Heart left ventricle (tissue), 13 donors: ENCODE measurements at regions not wholly inside any gene's neighbourhood (a gene's known extent, or its start where the extent isn't known, plus 50 kb on each side); places are given as distances from the start of the nearest gene placed in this dataset.

Experiments used
- POLR2A ChIP-seq, 2 donors: fragments of 450-650 bp; IDR thresholded peaks; one replicate each; pipeline ENCODE4 v1.6.1; 2017; ENCODE audit warnings: antibody characterized with exemption in 2 of 2, mild to moderate bottlenecking in 2 of 2, moderate library complexity in 2 of 2
- TF ChIP-seq, protein P1 (sequence below), 12 donors: fragments of 200-600 bp; sonication (generic) in 4 of 12; IDR thresholded peaks; one replicate each; pipeline versions ENCODE4 v1.5.0 to v1.8.0; 2018 to 2022; ENCODE audit warnings: antibody characterized with exemption in 12 of 12, mild to moderate bottlenecking in 5 of 12
- donor health status: ischemic (EF 13 %, LVEDD 7.1; RV severe dilation, severe dysfunction).
- donor health status: DM: no; HTN: yes; CAD: no.
- donor health status: DM: no; HTN: no; CAD: no.
- donor health status: ischemic (EF 25% LVEDD 6.9; RV normal size, moderate dysfunction).
- donor health status: ischemic (EF 25% LVEDD 5.7; RV mildly dilated, moderate dysfunction).
- donor health status: ischemic (EF 35%, LVEDD 5.7; RV mildly dilated, moderate dysfunction).
- donor health status: nonischemic (EF 11% LVEDD 7.7; RV severe dilation, severe dysfunction).
- donor health status: DM: yes; HTN: yes; CAD: no.
- donor health status: PGD.
- donor health status: ischemic (EF 29% LVEDD 5.4; RV normal size, mild dysfunction).
- donor health status: nonischemic (EF 23%, LVEDD 6.1; RV moderate dilation, normal function).

DNA sequence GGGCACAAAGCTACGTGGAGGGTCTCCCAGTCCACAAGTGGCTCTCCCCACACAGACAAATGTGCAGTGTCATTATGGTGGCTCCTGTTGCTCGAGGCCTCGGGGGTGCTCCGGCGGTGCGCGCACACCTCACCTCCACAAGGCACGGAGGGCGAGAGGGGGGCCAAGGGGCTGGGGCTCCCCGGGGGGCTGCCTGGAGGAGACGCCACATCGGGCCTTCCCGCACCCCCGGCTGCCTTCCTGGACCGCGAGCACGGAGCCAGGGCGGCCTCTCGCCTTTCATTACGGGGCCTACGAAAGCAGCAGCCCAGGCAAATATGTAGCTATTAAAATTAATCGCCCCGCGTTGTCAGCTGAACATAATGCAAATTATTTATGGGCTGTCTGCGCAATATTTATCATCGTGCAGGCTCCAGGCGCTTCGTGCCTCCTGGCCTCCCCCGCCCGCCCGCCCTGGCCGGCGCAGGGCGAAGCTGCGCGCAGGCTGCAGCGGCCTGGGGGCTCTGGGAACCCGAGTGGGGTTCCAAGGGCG is 70.8 kb upstream of the BCOR start:
- no peak for TF ChIP-seq POLR2A (IDR thresholded peaks at IDR 0.05)
- TF ChIP-seq, protein P1, sequence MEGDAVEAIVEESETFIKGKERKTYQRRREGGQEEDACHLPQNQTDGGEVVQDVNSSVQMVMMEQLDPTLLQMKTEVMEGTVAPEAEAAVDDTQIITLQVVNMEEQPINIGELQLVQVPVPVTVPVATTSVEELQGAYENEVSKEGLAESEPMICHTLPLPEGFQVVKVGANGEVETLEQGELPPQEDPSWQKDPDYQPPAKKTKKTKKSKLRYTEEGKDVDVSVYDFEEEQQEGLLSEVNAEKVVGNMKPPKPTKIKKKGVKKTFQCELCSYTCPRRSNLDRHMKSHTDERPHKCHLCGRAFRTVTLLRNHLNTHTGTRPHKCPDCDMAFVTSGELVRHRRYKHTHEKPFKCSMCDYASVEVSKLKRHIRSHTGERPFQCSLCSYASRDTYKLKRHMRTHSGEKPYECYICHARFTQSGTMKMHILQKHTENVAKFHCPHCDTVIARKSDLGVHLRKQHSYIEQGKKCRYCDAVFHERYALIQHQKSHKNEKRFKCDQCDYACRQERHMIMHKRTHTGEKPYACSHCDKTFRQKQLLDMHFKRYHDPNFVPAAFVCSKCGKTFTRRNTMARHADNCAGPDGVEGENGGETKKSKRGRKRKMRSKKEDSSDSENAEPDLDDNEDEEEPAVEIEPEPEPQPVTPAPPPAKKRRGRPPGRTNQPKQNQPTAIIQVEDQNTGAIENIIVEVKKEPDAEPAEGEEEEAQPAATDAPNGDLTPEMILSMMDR (IDR thresholded peaks at IDR 0.05): no peak
